ENCODE measurements at regions not wholly inside any gene's neighbourhood (a gene's known extent, or its start where the extent isn't known, plus 50 kb on each side); places are given as distances from the start of the nearest gene placed in this dataset.
"Not testable (repeated sequence)": the region's sequence is repeated elsewhere in the genome, so short reads cannot be mapped to it uniquely, and the experiment has no call there.

- no peak for DNase-seq
Measured at GRCh38 chr19:31018936-31019335, 330.3 kb downstream of the TSHZ3 start.

GRCh38 chr19:31015778-31016177 lies 333.5 kb downstream of the TSHZ3 start:
- no peak for DNase-seq

- no peak for DNase-seq
Measured at GRCh38 chr19:31014668-31015067, 334.6 kb downstream of the TSHZ3 start.

- DNase-seq = no peak
Measured at GRCh38 chr19:31013384-31014020, 335.7 kb downstream of the TSHZ3 start.

GRCh38 chr19:31002518-31003244 lies 346.6 kb downstream of the TSHZ3 start:
- no peak for DNase-seq

- DNase-seq = no peak
Measured at GRCh38 chr19:31001991-31002390, 347.2 kb downstream of the TSHZ3 start.

GRCh38 chr19:31000913-31001312 lies 348.3 kb downstream of the TSHZ3 start:
- no peak for DNase-seq

GRCh38 chr19:30999726-31000125 lies 349.5 kb downstream of the TSHZ3 start:
- no peak for DNase-seq

- no peak for DNase-seq
Measured at GRCh38 chr19:30997222-30997621, 352.0 kb downstream of the TSHZ3 start.

GRCh38 chr19:30978639-30979038 lies 370.6 kb downstream of the TSHZ3 start:
- no peak for DNase-seq

- no peak for DNase-seq
Measured at GRCh38 chr19:30969591-30969990, 379.6 kb downstream of the TSHZ3 start.

- DNase-seq = no peak
Measured at GRCh38 chr19:30968841-30969399, 380.3 kb downstream of the TSHZ3 start.

GRCh38 chr19:30968210-30968609 lies 381.0 kb downstream of the TSHZ3 start:
- no peak for DNase-seq

- no peak for DNase-seq
Measured at GRCh38 chr19:30966486-30966885, 382.8 kb downstream of the TSHZ3 start.

GRCh38 chr19:30959011-30959410 lies 390.2 kb downstream of the TSHZ3 start:
- no peak for DNase-seq

- DNase-seq = no peak
Measured at GRCh38 chr19:30955112-30956104, 393.8 kb downstream of the TSHZ3 start.

- DNase-seq = not testable (repeated sequence)
Measured at GRCh38 chr19:30944276-30944932, 404.8 kb downstream of the TSHZ3 start.

GRCh38 chr19:30943101-30943843 lies 406.0 kb downstream of the TSHZ3 start:
- DNase-seq = no peak

- no peak for DNase-seq
Measured at GRCh38 chr19:30942636-30943035, 406.6 kb downstream of the TSHZ3 start.

- DNase-seq = no peak
Measured at GRCh38 chr19:30941591-30941990, 407.6 kb downstream of the TSHZ3 start.

- DNase-seq = no peak
Measured at GRCh38 chr19:30936276-30936675, 413.0 kb downstream of the TSHZ3 start.

- DNase-seq = no peak
Measured at GRCh38 chr19:30935146-30935545, 414.1 kb downstream of the TSHZ3 start.
